CD4-positive, alpha-beta T cell treated with Interleukin-15 for 1 hour (primary cell): ENCODE measurements at regions not wholly inside any gene's neighbourhood (a gene's known extent, or its start where the extent isn't known, plus 50 kb on each side); places are given as distances from the start of the nearest gene placed in this dataset.

Experiments
- DNase-seq: peaks from one replicate; pipeline ENCODE4 v3.0.0-alpha.2; 2020

DNA sequence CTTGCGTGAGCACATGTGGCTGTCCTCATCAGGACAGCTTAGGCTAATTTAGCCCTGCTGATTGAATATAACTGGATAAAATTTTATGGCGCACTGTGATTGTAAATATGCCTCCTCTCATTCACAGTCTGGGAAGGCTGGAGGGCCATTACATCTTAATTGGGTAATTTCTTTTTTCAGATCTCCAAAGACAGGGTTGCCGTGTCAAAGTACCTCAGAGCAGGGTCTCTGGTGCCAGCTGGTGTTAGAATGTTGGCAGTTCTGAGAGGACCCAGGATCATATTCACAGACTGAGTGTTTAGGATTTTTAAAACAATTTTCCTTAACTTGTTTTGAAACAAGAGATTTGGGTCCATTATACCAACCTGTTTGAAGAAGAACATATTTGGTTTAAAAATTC lies 455.7 kb upstream of the TLE4 start:
- no peak for DNase-seq

DNA sequence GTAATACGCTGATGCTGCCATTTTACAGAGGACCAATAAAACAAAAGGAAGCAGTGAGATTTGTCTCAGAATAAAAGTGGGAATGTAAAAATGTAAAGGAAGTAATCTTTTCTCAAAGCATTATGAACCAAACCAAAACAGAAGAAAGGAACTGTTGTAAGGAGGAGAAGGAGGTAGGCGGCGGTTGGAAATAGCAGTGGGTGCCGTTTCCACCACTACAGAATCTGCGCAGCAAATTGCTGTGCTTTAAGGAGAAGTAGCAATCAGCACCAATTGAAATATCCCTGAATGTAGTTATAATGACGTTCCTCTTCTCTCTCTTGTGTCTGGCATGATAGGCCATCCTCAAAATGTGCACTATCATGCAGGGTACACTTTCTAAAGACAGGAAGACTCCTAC lies 455.1 kb upstream of the TLE4 start:
- no peak for DNase-seq

DNA sequence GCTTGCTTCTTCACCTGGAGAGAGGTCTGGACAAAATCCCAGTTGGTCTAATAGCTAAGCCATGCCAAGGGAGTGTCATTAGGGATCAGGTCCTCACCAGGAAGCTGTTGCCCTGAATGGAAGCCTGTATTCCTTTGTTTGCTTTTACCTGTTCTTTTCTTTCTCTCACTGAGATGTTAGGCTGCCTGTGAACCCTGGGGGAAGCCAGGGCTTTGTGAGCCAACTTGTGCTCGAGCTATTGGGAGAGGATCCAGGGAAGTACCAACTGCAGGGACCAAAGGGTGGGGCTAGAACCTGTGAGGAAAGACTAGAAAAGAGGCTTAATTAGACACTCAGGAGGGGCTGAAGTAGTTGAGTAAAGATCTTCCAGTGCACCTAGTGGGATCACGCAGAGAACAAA lies 451.2 kb upstream of the TLE4 start:
- no peak for DNase-seq

DNA sequence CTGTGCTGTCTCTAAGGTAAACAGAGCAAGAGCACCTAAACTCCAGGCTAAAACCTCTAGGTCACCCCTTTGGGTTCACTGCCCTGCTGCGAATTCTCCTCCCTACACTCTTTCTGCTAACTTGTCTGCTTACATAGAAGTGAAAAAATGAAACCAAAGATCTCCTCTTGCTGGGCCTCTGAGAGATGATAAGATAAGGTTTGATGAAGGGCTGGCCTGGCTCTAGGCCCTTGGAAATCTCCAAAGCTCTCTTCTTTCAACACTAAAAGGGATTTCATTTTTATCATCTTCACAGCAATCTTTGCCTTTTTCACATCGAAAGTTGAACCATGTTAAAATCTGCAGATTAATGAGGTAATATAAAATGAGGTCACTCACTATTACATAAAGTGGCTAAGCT lies 450.8 kb upstream of the TLE4 start:
- no peak for DNase-seq

DNA sequence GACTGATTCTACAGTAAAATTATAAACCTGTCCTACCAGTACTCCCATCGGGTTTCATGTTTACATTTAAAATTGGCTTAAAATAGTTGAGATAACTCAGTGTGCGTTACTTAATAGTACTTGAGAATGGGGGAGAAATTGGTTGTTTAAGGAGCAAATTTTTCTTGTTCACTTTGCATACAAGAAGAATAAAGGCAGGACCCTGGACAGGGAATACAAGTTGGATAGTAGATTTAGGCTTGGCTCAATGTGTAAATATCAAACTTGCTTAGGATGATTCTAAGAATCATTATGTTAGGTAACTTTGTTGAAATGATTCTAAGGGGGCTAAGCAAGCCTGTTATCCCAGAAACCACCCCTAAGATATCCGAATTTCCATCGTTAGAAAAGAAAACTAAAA lies 448.4 kb upstream of the TLE4 start:
- DNase-seq, result no peak

DNA sequence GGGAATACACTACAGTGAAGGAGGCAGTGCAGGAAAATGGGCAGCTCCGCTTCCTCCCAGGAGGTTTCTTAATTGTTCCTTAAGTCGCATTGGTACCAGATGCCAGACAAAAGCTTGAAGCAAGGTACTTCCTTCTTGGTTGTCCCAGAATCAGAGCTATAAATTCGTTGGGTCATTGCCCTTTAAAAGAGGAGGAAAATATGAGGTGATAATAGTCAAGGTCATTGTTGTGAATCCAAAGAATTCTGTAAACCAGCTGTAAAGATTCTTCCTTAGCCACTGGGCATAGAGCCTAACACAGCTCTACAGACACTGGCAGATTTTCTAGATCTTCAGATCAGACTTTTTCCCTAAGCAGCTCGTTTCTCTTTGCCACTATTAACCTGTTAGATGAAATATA lies 444.1 kb upstream of the TLE4 start:
- no peak for DNase-seq

DNA sequence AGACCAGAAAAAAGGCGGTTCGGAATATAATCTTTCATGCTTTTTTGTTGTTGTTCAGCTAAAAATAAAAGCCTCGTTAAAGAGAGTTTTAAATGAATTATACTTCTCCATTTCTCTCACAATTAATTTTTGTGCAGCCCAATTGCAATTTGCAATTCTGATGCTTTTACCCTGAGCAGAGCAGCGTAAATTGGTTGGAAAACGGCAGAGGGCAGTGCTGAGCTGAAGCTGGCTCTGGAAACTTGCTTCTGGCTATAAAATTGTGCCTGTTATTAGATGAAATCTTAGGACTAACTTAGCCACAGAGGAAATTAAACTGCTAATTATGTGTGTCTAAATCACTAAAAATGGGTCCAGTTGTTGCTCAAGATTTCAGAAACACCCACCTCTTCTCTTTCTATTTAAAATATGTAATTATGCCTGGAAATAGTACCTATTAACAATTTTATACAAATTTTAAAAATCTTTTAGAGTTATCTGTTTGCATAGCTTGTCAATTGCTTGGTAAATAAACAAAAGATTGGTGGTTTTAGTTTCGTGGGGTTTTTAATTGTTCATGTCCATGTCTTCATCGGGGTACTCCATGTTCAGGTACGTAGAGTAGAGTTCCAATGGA lies 441.8 kb upstream of the TLE4 start:
- DNase-seq, result no peak

DNA sequence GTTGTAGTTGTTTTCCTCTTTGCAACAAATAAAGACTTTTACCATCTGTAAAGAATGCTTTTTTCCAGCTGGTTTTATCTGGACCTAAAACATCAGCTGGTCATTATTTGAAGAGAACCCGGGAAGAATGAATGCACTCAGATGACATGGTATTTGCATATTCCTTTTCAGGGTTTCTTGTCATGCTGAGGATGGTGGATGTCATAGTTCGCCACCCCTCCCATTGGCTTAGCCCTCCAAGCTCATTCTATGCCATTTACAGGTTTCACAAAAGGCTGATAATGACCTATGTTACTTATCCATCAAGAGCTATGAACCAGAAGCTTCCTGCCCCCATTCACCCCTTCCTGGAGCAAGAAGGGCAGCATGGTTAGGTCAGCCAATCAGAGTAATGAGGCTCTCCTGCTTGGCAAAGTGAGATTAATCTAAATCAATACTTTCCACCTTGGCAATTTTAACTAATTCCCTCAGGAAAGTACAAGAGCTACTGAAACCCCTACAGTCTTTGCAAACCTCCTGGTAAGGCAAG lies 440.5 kb upstream of the TLE4 start:
- DNase-seq, result no peak

DNA sequence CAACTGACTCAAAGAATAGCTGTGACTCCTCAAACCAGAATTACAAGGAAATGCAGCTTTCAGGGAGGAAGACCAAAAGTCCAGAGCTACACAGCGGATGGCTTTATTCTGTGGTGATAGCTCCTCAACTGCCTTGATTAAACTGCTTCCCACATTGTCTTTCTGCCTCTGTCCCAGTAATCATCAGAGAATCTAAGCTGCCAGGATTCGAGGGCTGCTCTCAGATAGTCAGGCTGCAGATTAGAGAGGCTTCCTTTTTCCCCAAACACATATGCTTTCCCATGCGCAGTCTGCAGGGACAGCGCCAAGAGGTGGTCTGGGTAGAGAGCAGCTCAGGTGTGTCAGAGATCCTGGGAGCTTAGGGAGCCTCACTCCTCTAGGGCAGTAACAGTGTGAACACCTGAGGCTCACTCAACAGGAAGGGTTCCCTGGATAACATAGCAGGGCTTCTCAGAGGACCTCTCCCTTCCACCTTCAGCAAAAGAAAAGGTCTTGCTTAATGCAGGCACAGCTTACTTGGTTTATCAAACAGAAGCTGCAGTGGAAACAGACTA lies 439.9 kb upstream of the TLE4 start:
- DNase-seq, result no peak

DNA sequence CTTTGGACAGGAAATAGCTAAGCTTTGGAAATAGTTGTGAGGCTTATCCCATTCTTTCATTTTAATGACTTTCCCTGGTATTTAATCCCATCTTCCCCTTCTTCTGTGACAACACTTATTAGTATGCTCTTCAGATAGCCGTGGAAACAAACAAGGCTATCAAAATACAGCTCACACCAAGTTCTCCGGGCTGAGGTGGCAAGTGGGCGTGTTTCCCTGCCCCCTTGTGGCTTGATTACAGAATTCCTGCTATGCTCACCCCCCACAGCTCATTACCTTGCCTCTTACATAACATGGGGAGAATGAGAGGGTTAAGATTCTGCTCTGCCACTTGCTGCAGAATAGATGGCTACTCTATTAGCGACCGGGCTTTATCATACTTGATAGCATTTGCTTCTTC lies 437.1 kb upstream of the TLE4 start:
- no peak for DNase-seq

DNA sequence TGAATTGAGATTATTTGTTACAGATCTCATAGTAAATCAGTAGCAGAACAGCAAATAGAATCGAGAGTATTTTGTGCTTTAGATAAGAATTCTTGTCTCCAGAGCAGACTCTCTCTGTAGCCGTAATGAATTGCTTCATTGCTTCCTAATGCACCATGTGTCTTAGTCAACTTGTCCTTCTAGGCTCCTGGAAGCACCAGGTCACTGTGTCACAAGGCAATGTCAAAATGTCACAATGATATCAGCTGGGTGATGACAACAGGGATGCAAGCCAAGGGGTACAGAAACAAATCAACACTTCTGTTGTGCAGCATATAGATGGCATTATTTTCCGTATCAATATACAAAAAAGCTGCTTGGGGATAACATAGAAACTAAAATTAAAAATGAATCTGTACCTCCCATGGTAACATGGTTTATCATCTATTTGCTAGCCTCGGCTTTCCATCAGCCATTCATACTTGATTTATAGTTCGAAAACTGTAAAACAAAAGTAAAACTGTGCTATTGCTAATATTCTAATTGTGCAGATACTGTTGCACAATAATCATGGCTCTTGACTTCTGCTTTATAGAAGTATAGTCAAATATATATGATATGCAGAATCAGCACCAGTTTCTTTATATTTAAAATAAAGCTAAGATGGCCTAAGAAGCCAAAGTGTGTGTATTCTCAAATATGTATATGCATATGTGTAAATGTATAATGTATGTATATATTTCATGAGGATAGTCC lies 435.9 kb upstream of the TLE4 start:
- DNase-seq, result no peak

DNA sequence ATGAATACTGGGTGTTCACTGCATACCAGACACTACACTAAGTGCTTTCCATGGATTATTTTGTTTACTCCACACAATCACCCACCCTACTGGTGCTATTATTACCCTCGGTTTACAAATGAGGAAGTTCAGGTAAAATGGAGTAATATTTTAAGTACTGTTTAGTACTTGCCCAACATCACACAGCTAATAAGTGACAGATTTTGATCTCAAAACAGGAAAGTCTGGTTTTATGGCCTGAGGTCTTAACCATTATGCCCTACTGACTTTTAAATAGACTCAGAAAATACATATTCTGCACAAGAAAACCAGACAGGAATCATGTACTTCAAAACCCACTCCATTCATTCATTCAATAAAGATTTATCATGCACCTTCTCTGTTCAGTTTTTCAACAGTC lies 431.0 kb upstream of the TLE4 start:
- DNase-seq, result no peak

DNA sequence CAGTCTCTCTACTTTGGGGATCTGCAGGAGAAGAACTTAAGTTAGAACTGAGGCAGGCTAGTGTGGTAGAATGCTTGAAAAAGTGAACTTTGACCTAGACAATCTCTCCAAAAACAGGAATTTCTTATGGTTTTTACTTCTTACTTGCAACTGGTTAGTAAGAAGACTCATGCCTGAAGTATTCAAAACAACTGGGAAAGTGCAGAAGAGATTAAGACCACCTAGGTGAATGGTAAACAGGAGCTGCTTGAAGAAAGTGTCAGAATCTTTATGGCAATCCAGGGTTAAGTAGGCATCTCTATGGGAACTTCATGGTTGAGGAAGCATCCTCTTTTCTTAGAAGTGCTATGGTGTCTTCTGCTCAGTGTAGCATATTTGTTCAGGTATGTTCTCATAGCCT lies 428.6 kb upstream of the TLE4 start:
- no peak for DNase-seq

DNA sequence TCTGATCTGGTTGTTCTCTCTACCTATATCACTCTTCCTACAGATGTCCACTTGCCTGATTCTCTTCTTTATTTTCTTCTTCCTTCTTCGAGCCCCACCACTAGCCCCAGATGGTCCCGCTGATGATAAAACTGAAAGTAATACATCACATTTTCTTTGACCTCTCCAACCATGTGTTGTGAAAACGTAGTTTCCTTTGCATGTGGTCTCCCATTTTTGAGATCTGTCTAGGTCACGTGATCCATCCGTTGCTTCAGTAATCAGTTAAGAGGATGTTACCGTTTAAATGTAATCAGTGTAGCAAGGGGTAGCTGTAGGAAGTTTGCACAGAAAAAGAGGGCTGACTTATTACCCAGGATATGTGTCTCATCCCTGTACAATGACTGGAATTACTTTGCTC lies 426.3 kb upstream of the TLE4 start:
- no peak for DNase-seq

DNA sequence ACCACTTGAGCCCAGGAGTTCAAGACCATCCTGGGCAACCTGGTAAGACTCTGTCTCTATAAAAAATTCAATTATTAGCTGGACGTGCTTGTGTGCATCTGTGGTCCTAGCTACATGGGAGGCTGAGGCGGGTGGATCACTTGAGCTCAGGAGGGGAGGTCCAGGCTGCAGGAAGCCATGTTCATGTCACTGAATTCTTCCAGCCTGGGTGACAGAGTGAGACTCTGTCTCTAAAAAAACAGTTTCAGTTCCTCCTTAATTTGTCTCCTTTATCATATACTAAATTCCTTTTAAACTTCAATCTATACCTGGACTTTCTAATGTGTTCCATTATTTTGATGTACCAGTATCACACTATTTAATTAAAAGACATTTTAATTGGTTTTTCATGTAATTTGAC lies 422.2 kb upstream of the TLE4 start:
- no peak for DNase-seq

DNA sequence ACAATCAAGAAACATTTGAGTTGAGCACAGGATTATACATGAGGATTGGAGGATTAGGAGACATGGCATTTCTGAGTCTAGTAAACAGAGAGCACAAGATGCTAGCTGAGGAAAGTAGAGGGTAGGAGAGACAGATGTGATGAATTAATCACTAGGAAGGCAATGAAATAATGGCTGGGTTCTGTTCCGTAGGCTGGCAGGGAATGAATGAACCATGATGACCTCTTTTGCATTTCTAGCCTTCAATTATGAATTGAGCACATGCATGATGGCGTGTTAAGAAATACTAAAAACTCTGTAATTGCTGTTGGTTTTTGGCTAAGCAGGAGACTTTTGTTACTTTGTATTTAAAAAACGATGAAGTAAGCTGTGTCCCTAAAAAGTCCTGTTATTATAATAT lies 420.0 kb upstream of the TLE4 start:
- DNase-seq, result no peak

DNA sequence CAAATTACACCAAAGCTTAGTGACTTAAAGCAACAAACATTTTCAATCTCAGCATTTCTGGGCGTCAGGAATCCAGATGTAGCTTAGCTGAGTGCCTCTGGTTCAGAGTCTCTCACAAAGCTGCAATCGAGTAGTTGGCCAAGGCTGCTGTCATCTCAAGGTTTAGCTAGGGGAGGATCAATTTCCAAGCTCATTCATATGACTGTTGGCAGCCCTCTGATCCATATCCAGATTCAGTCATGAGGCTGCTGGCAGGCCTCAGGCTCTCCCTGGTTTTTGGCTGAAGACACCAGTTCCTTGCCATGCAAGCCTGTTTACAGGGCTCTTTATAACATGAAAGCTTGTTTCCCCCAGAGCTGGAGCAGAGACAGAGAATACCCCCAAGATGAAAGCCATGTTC lies 419.5 kb upstream of the TLE4 start:
- no peak for DNase-seq

DNA sequence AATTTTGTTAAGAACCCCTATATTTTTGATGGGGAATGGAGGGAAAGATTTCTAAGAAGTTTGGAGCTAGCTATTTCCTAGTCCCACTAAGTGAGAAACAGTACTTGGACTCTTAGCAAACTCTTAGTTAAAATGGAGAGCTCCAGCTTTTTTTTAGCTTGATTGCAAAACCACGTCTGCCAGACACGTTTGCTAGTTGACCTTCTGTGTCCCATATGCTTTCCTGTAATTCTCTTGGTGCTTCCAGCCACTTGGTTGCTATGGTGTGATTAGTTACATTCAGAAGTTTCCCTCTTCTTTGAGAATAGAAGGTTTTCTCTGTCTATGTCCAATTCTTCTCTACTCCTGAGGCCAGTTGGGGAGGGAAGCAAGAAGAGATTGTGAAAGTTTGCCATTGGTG lies 417.0 kb upstream of the TLE4 start:
- no peak for DNase-seq

DNA sequence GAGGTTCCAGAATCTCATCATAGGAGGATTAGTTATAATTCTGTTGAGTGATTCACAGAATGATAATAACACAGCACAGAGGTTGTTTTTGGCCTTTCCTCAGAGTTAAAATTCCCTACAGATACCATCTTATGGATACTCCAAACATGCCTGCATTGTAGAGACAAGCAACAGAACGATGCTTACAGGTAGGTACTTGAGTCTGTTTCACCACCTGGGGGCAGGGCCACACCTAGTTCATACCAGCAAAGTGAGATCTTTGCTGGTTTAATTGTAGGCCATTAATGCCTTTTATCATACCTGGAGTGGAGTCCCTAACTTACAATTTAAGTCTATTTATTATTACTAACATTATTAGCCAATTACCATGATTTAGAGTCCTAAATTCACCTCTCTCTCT lies 416.5 kb upstream of the TLE4 start:
- DNase-seq, result no peak

DNA sequence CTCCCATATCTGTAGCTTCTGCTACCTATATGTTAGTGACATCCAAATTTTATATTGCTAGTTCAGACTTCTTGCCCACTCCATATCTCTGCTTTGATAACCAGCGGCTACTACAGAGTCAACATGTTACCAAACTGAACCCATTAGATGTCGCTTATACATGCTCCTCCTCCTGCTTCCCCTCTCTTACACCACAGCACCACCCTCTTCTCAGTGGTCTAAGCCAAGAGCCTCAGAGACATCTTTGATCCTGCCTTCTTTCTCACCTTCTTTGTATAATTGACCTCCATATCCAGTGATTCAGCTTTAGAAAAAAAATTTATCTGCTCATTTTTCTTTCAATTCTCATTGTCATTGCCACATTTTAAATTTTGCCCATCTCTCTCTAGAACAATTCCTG lies 408.2 kb upstream of the TLE4 start:
- DNase-seq, result no peak

DNA sequence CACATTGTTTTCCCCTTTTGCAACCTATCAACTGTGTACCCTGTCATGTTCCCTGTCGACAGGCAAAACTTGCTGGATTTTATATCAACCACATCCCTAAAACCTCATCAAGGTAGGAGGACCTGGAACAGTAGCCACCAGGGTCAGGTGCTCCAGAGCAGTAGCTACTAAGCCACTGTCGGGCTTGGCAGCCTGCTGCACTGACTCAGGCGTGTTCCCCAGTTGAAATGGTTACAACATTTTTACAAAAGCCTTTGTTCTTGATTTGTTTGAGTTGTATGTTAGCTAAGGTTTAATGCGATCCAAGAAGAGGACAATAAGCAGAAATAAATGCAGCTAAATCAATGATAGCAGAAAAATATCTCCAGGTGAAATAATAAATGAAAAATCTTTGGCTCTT lies 407.4 kb upstream of the TLE4 start:
- no peak for DNase-seq

DNA sequence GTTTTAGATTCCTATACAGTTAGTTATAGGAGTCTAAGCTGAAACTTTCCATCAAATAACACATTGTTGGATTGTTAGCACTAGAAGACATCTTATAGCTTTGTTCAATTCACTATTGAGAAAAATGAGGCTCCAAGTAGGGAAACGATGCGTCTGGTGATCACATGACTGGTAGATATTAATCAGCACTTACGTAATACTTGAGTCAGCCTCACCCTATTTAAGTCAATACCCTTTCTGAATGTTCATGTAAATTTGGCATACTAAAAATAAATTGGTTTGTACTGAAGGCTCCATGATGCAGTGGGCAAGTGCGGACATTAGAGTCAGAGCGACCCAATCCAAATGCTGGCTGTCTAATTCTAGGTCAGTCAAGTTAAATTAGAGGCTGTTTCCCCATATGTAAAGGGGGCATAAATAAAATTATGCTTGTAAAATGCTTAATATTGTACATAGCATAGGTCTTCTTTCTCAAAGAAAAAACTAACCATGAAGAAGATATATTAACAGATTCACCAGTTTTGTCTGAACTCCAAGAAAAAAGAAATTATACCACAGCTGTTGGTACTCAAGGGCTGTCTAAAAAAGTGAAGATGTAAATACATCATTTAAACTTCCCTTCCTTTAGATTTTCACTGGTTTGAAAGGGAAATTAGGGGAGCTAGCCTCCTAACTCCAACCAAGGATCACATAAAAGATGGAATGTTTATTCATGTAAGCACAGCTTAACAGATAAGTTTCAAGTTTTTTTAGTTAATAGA lies 406.6 kb upstream of the TLE4 start:
- DNase-seq, result no peak

DNA sequence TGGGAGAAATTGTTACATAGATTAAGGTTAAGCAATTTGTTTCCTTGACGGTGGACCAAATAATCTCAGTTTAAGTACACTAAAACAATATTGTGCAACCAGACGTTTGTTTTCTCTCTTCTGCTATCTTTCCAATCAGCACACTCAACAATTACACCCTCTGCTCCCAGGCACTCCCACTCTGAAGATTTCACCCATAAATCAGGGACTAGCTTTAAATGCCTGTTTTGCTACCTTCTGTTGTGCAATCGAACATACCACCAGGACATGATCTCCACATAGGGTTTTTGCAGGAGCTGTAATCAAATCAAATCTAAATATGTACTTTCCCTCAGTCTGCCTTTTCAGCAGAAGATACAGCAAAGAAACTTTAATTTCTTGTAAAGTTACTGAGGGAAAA lies 405.8 kb upstream of the TLE4 start:
- no peak for DNase-seq

DNA sequence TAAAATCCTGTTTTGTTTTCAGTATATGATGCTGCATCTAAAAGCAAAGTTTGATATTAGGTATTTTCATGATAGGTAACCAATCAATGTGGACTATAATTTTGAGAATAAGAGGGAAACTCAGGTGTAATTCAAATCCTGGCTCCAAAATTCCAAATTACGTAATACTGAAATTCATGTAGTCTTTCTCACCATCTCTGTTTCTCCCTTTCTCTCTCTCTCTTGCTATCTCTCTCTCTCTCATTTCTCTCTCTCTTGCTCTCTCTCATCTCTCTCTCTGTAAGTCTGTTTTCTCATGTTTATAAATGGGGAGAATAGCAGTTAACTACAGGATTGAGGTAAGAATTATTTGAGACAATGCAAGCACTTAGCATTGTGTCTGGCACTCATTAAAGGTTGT lies 401.1 kb upstream of the TLE4 start:
- DNase-seq, result no peak
